ENCODE measurements at regions not wholly inside any gene's neighbourhood (a gene's known extent, or its start where the extent isn't known, plus 50 kb on each side); places are given as distances from the start of the nearest gene placed in this dataset.

GRCh38 chr1:4467241-4467640, 187.2 kb upstream of the AJAP1 start:
- no peak for TF ChIP-seq CTCF (IDR thresholded peaks at IDR 0.05; ENCODE audit: low read depth, low read length, poor library complexity, severe bottlenecking)
- TF ChIP-seq EZH2phosphoT487 (IDR thresholded peaks at IDR 0.05; ENCODE audit: borderline replicate concordance, low read length) = no peak

All from DOHH2 (cell line).